Mesothelial cell of epicardium (in vitro differentiated cells): ENCODE measurements at regions not wholly inside any gene's neighbourhood (a gene's known extent, or its start where the extent isn't known, plus 50 kb on each side); places are given as distances from the start of the nearest gene placed in this dataset.

Experiments used
- DNase-seq, 2 experiments: peaks; one replicate each; pipeline ENCODE4 v3.0.0; 2021; ENCODE audit warnings: low spot score in 2 of 2; ENCODE audit not compliant: unreplicated experiment in 2 of 2
- H3K27ac Mint-ChIP-seq: 2 replicates; pipeline ENCODE4 v1.8.0; 2021; ENCODE audit warnings: mixed read lengths
- H3K27me3 Mint-ChIP-seq: 2 replicates; pipeline ENCODE4 v1.8.0; 2021; ENCODE audit warnings: low read depth, mixed read lengths
- H3K36me3 Mint-ChIP-seq: 2 replicates; pipeline ENCODE4 v1.8.0; 2021; ENCODE audit warnings: mixed read lengths
- H3K4me1 Mint-ChIP-seq: 2 replicates; pipeline ENCODE4 v1.8.0; 2021; ENCODE audit warnings: mixed read lengths
- H3K4me3 Mint-ChIP-seq: 2 replicates; pipeline ENCODE4 v1.8.0; 2021; ENCODE audit warnings: mild to moderate bottlenecking, moderate library complexity, mixed read lengths
- H3K9me3 Mint-ChIP-seq: 2 replicates; pipeline ENCODE4 v1.8.0; 2021; ENCODE audit warnings: mixed read lengths
- TF ChIP-seq, protein P1 (sequence below): fragments of 200-600 bp; sonication (generic); IDR thresholded peaks from one replicate; pipeline ENCODE4 v1.5.0; 2021; ENCODE audit warnings: antibody characterized with exemption; ENCODE audit not compliant: unreplicated experiment

GRCh38 chr1:163439471-163439870, 117.7 kb downstream of the NUF2 start:
- Mint-ChIP-seq H3K36me3 (no peaks in the 10 kb centered on the region), H3K4me3 (no peak overlapping the region), H3K4me1 (peaks cover 37% of the 10 kb centered on the region), H3K27ac (peak overlapping the region; percentile 48), H3K27me3 (no peaks in the 10 kb centered on the region), H3K9me3 (no peaks in the 10 kb centered on the region)
- TF ChIP-seq, protein P1, sequence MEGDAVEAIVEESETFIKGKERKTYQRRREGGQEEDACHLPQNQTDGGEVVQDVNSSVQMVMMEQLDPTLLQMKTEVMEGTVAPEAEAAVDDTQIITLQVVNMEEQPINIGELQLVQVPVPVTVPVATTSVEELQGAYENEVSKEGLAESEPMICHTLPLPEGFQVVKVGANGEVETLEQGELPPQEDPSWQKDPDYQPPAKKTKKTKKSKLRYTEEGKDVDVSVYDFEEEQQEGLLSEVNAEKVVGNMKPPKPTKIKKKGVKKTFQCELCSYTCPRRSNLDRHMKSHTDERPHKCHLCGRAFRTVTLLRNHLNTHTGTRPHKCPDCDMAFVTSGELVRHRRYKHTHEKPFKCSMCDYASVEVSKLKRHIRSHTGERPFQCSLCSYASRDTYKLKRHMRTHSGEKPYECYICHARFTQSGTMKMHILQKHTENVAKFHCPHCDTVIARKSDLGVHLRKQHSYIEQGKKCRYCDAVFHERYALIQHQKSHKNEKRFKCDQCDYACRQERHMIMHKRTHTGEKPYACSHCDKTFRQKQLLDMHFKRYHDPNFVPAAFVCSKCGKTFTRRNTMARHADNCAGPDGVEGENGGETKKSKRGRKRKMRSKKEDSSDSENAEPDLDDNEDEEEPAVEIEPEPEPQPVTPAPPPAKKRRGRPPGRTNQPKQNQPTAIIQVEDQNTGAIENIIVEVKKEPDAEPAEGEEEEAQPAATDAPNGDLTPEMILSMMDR: no peak
- no peak for DNase-seq

GRCh38 chr1:163440090-163440489, 118.3 kb downstream of the NUF2 start:
- peaks cover 37% of the 10 kb centered on the region for H3K4me1 Mint-ChIP-seq
- TF ChIP-seq, protein P1: no peak
- no peaks in the 10 kb centered on the region for H3K27me3 Mint-ChIP-seq
- H3K36me3 Mint-ChIP-seq: no peaks in the 10 kb centered on the region
- no peak for DNase-seq
- no peaks in the 10 kb centered on the region for H3K9me3 Mint-ChIP-seq
- peak overlapping the region; percentile 48 for H3K27ac Mint-ChIP-seq
- H3K4me3 Mint-ChIP-seq: no peak overlapping the region

- no peaks in the 10 kb centered on the region for H3K36me3 Mint-ChIP-seq
- TF ChIP-seq, protein P1: no peak
- DNase-seq: no peak
- H3K27me3 Mint-ChIP-seq: no peaks in the 10 kb centered on the region
- no peak overlapping the region for H3K27ac Mint-ChIP-seq
- no peaks in the 10 kb centered on the region for H3K9me3 Mint-ChIP-seq
- H3K4me1 Mint-ChIP-seq: peaks cover 25% of the 10 kb centered on the region
- H3K4me3 Mint-ChIP-seq: no peak overlapping the region
These were observed 120.6 kb downstream of the NUF2 start for GRCh38 chr1:163442231-163442879.

- TF ChIP-seq, protein P1: no peak
- H3K27me3 Mint-ChIP-seq: no peaks in the 10 kb centered on the region
- H3K9me3 Mint-ChIP-seq: no peaks in the 10 kb centered on the region
- H3K36me3 Mint-ChIP-seq: no peaks in the 10 kb centered on the region
- no peak for DNase-seq
- H3K4me1 Mint-ChIP-seq: peaks cover 21% of the 10 kb centered on the region
- no peak overlapping the region for H3K27ac Mint-ChIP-seq
- no peak overlapping the region for H3K4me3 Mint-ChIP-seq
These were observed 121.1 kb downstream of the NUF2 start for GRCh38 chr1:163442895-163443294.

GRCh38 chr1:163443863-163444262, 122.1 kb downstream of the NUF2 start:
- Mint-ChIP-seq H3K36me3 (no peaks in the 10 kb centered on the region), H3K4me1 (peaks cover 16% of the 10 kb centered on the region), H3K4me3 (no peak overlapping the region), H3K27ac (no peak overlapping the region), H3K9me3 (no peaks in the 10 kb centered on the region), H3K27me3 (no peaks in the 10 kb centered on the region)
- TF ChIP-seq, protein P1: no peak
- no peak for DNase-seq

DNA sequence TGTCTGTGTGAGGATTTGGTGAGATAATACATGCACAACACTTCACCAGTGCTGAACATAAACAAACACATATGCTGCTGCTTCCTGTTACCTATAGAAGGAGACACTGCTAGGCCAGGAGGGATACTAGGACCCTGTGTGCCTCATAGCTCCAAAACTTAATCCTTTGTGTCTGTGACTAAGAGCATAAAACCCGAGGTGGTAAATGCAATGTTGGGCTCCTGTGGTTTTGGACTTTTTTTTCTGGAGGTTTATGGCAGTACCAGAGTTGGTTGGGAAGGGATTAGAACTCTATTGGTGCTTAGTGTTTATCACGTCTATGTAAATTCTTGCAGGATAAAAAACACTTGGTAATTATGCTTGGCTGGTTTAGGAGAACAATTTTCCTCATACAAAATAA, 122.9 kb downstream of the NUF2 start:
- H3K9me3 Mint-ChIP-seq: no peaks in the 10 kb centered on the region
- no peak for DNase-seq
- TF ChIP-seq, protein P1: no peak
- no peaks in the 10 kb centered on the region for H3K27me3 Mint-ChIP-seq
- no peak overlapping the region for H3K27ac Mint-ChIP-seq
- no peaks in the 10 kb centered on the region for H3K36me3 Mint-ChIP-seq
- peaks cover 10% of the 10 kb centered on the region for H3K4me1 Mint-ChIP-seq
- no peak overlapping the region for H3K4me3 Mint-ChIP-seq
